Superior temporal gyrus (tissue), 1 donor: ENCODE measurements at regions not wholly inside any gene's neighbourhood (a gene's known extent, or its start where the extent isn't known, plus 50 kb on each side); places are given as distances from the start of the nearest gene placed in this dataset.
"Not testable (repeated sequence)": the region's sequence is repeated elsewhere in the genome, so short reads cannot be mapped to it uniquely, and the experiment has no call there.

Experiments used
- DNase-seq: peaks from one replicate; pipeline ENCODE4 v3.0.0-alpha.2; 2016; ENCODE audit errors: extremely low spot score

- no peak for DNase-seq
Observed at GRCh38 chr6:155771822-155772221, 316.2 kb upstream of the NOX3 start.

DNA sequence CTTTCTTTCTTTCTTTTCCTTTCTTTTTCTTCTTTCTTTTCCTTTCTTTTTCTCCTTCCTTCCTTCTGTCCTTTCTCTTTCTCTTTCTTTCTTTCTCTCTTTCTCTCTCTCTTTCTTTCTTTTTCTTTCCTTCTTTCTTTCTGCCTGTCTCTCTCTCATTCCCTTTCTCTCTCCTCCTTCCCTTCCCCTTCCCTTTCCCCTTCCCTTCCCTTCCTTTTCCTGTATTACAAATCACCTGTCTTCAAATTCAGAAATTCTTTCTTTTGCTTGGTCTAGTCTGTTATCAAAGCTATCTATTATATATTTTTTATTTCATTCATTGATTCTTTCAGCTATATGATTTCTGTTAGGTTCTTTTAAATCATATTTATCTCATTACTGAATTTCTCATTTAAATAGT lies 315.2 kb upstream of the NOX3 start:
- DNase-seq, result no peak

DNA sequence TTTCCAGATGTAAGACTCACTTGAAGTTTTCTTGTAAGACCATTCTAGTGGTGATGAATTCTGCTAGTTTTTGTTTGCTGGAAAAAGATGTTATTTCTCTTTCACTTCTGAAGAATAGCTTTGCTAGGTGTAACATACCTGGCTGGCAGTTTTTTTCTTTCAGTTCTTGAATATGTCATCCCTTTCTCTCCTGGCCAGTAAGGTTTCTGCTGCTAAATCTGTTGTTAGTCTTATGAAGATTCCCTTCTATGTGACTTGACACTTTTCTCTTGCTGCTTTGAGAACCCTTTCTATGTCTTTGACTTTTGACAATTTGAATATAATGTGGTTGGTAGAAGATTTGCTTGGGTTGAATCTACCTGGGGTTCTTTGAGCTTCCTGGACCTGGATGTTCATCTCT lies 314.7 kb upstream of the NOX3 start:
- DNase-seq, result no peak

DNA sequence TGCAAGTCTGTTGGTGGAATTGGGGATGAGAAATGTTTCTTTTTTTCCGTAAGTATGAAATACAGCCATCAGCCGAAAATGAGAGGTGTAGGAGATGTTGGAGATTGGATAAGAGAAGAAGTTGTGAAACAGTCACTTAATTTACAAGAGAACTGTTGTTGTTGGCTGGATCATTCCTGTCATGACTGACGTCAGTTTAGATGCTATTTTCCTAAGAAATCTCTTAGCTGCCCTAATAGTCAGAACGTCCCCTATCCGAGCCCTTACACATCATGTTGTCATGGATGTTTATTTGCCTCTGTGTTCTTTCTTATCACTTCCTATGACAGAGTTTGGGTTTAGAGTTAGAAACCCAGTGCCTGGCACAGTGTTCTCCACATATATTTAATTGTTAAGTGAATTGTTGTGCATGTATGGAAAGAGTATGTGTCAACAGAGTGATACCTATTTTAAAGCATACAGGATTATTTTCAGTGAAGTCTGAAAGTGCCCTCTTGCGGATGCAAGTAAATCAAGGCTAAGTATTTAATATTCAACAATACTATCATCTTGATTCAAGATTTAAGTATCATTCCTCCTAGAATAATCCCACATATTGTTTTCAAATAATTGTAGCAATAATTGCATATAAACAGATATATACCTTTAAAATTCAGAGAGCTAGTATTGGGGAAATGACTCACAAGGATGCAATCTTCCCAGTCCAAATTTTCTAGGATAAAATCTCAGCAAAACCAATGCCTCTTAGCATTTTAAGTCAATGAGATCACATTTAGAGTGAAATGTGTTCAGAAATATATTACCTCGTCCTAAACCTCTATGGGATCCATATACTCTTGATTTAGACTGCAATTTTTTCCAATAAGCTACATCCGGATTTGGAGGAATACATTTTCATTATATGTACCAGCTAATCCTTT lies 309.9 kb upstream of the NOX3 start:
- DNase-seq, result no peak

GRCh38 chr6:155762649-155763048 lies 307.0 kb upstream of the NOX3 start:
- no peak for DNase-seq

GRCh38 chr6:155755452-155755851 lies 299.8 kb upstream of the NOX3 start:
- DNase-seq, result no peak

- DNase-seq, result not testable (repeated sequence)
Observed at GRCh38 chr6:155748778-155749177, 293.1 kb upstream of the NOX3 start.

GRCh38 chr6:155747491-155747890 lies 291.9 kb upstream of the NOX3 start:
- DNase-seq, result no peak

DNA sequence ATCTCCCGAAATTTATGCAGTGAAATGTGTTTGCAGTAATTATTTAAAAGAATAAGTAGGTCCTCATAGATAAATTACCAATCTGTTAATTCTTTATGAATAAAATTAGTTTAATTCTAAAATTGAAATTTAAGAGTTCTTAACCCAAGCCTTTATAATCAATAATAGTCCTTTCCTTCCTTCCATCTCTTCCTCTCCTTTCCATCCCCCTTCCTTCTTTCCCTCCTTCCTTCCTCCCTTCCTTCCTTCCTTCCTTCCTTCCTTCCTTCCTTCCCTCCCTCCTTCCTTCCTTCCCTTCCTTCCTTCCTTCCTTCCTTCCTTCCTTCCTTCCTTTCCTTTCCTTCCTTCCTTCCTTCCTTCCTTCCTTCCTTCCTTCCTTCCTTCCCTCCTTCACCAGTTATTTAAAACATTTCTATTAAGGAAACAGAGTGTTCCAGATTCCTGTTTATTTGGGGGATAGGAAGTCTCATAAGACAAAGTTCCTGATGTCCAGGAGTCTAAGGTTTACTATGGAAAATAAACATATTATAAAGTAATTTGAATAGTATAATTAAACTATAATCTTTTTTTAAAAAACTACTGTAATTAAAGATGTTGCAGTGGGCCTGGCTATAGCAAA lies 285.3 kb upstream of the NOX3 start:
- no peak for DNase-seq

DNA sequence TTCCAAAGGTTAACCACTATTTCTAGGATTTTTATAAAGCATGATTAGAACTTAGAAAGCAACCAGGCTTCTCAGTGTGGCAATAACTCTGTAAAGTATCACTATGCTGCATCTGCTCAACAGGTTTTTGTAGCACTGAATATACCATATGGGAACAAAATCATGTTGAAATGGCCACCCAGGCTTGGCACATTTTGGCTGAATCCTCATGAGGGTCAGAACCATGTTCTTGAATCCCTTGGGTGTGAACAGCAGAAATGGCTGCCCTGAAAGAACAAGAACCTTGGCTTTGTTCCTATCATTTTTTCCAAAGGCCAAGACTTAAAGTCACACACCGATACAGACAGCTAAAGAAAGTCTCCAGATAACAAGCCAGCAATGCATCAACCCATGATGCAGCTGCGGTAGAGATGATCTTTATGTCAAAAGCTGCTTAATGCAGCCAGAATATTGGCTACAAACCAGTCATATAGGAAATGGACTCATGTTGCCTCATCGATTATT lies 283.0 kb upstream of the NOX3 start:
- DNase-seq, result no peak

GRCh38 chr6:155717374-155717773 lies 261.7 kb upstream of the NOX3 start:
- no peak for DNase-seq

- DNase-seq, result no peak
Observed at GRCh38 chr6:155710704-155711103, 255.1 kb upstream of the NOX3 start.

DNA sequence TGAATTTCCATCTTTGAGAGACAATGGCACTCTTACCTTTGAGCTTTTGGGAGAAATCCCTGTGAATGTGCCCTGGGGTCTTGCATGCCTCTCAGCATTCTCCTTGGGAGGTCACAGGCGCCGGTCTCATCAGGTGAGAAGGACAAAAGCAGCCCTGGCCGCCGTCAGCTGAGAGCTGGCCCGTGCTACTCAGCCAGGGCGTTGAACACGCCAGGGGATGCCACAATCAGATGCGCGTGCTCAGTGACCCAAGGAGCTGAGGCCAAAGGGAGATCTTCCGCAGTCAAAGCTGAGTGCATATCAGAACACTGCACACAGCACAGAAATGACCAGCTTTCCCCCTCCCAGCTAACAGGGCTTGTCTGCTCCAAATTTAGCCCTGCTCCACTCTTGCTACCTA lies 253.6 kb upstream of the NOX3 start:
- DNase-seq, result no peak

- DNase-seq, result no peak
Observed at GRCh38 chr6:155708100-155708499, 252.5 kb upstream of the NOX3 start.

- no peak for DNase-seq
Observed at GRCh38 chr6:155706806-155707205, 251.2 kb upstream of the NOX3 start.

DNA sequence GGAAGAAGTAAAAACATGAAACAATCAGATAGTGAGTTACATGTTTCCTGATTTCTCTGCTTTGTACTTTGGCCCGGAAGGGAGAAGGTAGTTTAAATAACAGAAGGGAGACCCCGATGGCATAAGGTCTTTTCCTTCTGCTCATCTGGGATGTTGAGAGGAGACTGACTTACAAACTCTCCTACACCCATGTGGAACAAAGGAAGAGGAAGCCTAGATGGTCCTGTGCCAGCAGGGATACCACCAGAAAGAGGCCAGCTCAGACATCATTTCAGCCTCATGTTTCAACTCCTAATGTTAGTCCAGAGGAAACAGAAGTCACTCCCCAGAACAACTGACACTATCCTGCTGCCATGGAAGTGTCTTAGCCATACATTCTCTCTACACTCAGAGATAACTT lies 250.7 kb upstream of the NOX3 start:
- DNase-seq, result no peak

GRCh38 chr6:155701342-155701741 lies 245.7 kb upstream of the NOX3 start:
- DNase-seq, result no peak

GRCh38 chr6:155695495-155695894 lies 239.9 kb upstream of the NOX3 start:
- no peak for DNase-seq

DNA sequence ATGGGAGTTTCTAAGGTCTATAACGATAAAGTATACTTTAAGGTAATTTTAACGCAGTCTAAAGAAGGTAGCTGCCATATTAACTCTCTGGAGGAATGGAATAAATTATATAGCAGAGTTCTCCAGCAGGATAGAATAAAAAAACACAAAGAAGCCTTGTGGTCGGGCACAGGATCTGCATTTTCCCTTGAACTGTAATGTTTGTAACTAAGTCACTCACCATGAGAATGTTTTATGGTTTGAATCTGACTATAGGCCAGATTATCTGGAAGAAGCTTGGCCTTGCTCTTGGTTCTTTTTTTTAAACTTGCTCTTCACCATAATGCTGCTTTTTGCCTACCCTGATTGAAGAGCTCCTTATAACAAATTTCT lies 238.8 kb upstream of the NOX3 start:
- no peak for DNase-seq

DNA sequence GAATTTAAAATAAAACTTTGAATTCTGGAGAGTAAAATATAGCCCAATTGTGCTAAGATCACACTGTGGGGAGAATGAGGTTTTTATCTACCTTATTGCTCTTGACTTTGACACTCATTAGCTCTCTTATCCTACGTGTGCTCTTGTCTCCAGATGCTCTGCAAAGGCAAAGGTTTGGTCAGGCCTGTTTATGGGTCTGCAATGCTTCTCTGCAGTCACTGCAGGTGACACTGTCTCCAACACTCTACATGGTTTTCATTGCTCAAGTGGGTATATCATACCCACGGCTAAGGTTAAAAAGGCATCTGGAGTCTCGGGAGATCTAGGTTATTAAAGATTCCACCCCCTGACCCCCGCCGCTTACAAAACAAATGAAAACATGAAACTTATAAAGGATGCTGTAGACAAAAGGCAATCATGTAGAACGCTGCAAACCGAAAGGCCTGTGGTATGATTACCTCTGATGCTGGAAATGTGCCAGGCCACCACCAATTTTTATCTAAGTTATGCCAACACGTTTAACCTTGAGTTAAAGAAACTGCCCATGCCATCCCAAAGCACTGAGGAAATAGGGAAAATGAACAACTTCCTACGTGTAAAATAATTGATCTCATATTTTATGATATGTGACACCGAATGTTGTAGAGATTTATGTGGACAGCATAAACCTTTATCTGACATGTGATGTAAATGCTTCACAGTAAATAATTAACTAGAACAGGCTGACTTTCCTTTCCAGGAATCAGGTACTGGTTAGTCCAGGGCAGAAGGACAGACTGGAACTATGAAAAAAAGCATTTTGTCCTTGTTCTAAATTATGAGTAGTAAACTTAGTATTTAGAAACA lies 238.2 kb upstream of the NOX3 start:
- no peak for DNase-seq

- DNase-seq, result no peak
Observed at GRCh38 chr6:155690820-155691219, 235.2 kb upstream of the NOX3 start.

DNA sequence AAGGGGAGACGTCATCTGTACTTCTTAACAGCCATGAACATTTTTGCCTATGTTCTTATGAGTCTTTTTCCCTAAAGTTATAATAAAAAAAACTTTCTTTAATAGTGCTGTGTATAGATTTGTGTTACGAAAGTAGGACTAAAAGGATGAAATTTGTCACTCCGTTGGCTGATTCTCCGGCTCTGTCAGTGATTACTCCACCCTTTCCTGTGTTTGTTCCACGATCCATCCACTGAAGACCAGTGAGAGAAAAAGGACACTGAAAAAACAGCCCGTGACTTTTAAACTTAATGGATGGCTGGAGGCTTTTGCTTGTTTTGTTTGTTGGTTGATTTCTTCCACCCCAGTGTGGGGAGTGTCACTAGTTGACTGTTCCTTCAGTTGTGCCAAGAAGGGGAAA lies 232.0 kb upstream of the NOX3 start:
- no peak for DNase-seq
